K562 (cell line): ENCODE measurements at regions not wholly inside any gene's neighbourhood (a gene's known extent, or its start where the extent isn't known, plus 50 kb on each side); places are given as distances from the start of the nearest gene placed in this dataset.

Source experiments
- EP300 ChIP-seq: IDR thresholded peaks from 2 replicates; pipeline ENCODE4 v1.6.1; 2012; ENCODE audit warnings: low read length, improper control_type of control experiment
- KAT7 ChIP-seq: sonication (generic); formaldehyde crosslinking; IDR thresholded peaks from 2 replicates; pipeline ENCODE4 v1.8.0; 2022; ENCODE audit warnings: missing genetic modification reagents, mild to moderate bottlenecking, borderline replicate concordance
- MYNN ChIP-seq, 2 experiments: sonication (generic); formaldehyde crosslinking in 1 of 2; IDR thresholded peaks; 2 replicates each; pipeline versions ENCODE4 v1.5.0 to v1.6.1; 2016 to 2020; ENCODE audit warnings: antibody characterized with exemption in 1 of 2, missing genetic modification reagents in 1 of 2
- NRF1 ChIP-seq, 2 experiments: fragments of 450-650 bp; IDR thresholded peaks in 1 of 2; conservative IDR thresholded peaks in 1 of 2; 2 replicates each; pipeline ENCODE4 v1.6.1; 2014; ENCODE audit warnings: mild to moderate bottlenecking in 2 of 2
- RCOR1 ChIP-seq, 2 experiments: IDR thresholded peaks; 2 replicates each; pipeline ENCODE4 v1.6.1; 2012; ENCODE audit warnings: low read depth in 2 of 2, low read length in 2 of 2, borderline replicate concordance in 1 of 2, improper control_type of control experiment in 1 of 2
- SMC3 ChIP-seq: conservative IDR thresholded peaks from 2 replicates; pipeline ENCODE4 v1.6.1; 2011; ENCODE audit warnings: low read depth, low read length, improper control_type of control experiment; ENCODE audit not compliant: insufficient read depth
- TEAD4 ChIP-seq, 2 experiments: sonication (generic) in 1 of 2; formaldehyde crosslinking in 1 of 2; IDR thresholded peaks; 2 replicates each; pipeline versions ENCODE4 v1.6.1 to v1.8.0; 2012 to 2022; ENCODE audit warnings: borderline replicate concordance in 1 of 2, inconsistent platforms in 1 of 2, low read length in 1 of 2, mild to moderate bottlenecking in 1 of 2, missing genetic modification reagents in 1 of 2
- ZNF311 ChIP-seq: fragments of 250-450 bp; sonication (Bioruptor Pico); IDR thresholded peaks from 2 replicates; pipeline ENCODE4 v1.4.0; 2020; ENCODE audit warnings: mild to moderate bottlenecking, moderate library complexity

DNA sequence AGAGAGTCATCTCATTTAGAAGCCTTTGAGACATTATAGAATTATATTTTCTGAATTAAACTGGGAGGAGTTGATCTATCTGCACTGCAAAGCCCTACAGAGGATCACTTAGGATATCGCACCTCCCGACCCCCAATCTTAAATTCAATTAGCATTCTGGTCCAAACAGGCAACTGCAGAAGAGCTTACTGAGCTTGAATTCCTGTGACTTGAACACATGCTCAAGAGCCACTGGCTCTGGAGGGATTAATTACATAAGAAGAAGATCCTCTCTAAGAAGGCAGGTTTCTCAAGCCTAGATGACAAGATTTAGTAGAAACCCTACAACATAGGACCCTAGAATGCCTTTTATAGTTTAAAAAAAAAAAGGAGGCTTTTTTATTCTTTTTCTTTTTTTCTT, 548.9 kb downstream of the ARAP2 start:
- TF ChIP-seq ZNF311 (no peak), NRF1 (conservative IDR thresholded peaks at IDR 0.05 in 1 of 2, IDR thresholded peaks at IDR 0.05 in 1 of 2) (no peak), MYNN (IDR thresholded peaks at IDR 0.05) (no peak), MYNN (CRISPR knock-in tag; IDR thresholded peaks at IDR 0.05) (no peak), RCOR1 (IDR thresholded peaks at IDR 0.05; ENCODE audit: borderline replicate concordance in 1 of 2, low read depth in 2 of 2, low read length in 2 of 2) (no peak), SMC3 (no peak), EP300 (no peak), TEAD4 (IDR thresholded peaks at IDR 0.05; ENCODE audit: low read length) (no peak), TEAD4 (CRISPR knock-in tag; IDR thresholded peaks at IDR 0.05; ENCODE audit: borderline replicate concordance) (no peak), KAT7 (CRISPR knock-in tag) (no peak)
